Mesenchymal stem cell (in vitro differentiated cells and primary cell): ENCODE measurements at regions not wholly inside any gene's neighbourhood (a gene's known extent, or its start where the extent isn't known, plus 50 kb on each side); places are given as distances from the start of the nearest gene placed in this dataset.

Experiments used
- DNase-seq: peaks from one replicate; pipeline ENCODE4 v3.0.0-alpha.2; 2013
- H2AFZ ChIP-seq: one replicate; pipeline ENCODE4 v1.6.1; 2013; ENCODE audit warnings: low read depth, mild to moderate bottlenecking, control low read depth, inconsistent platforms, low read length, moderate library complexity
- H2AK5ac ChIP-seq: 2 replicates; pipeline ENCODE4 v1.6.1; 2013; ENCODE audit warnings: low read length, moderate library complexity, mild to moderate bottlenecking, inconsistent platforms; ENCODE audit not compliant: severe bottlenecking
- H2BK120ac ChIP-seq: one replicate; pipeline ENCODE4 v1.6.1; 2013; ENCODE audit warnings: low read depth, mild to moderate bottlenecking, inconsistent platforms, low read length, moderate library complexity
- H2BK12ac ChIP-seq, 2 experiments: one replicate each; pipeline ENCODE4 v1.6.1; 2013; ENCODE audit warnings: inconsistent platforms in 2 of 2, low read length in 2 of 2, mild to moderate bottlenecking in 2 of 2, moderate library complexity in 2 of 2, control low read depth in 1 of 2
- H2BK15ac ChIP-seq: one replicate; pipeline ENCODE4 v1.6.1; 2013; ENCODE audit warnings: mild to moderate bottlenecking, low read depth, inconsistent platforms; ENCODE audit not compliant: poor library complexity, severe bottlenecking
- H2BK5ac ChIP-seq: 2 replicates; pipeline ENCODE4 v1.6.1; 2013; ENCODE audit warnings: low read depth, mild to moderate bottlenecking, low read length, control low read depth, inconsistent platforms; ENCODE audit not compliant: poor library complexity, severe bottlenecking
- H3K14ac ChIP-seq, 2 experiments: one replicate each; pipeline ENCODE4 v1.6.1; 2013; ENCODE audit warnings: inconsistent platforms in 2 of 2, low read length in 2 of 2, control low read depth in 1 of 2, mild to moderate bottlenecking in 1 of 2, moderate library complexity in 1 of 2
- H3K18ac ChIP-seq, 2 experiments: one replicate each; pipeline ENCODE4 v1.6.1; 2013; ENCODE audit warnings: inconsistent platforms in 2 of 2, low read length in 2 of 2, control low read depth in 1 of 2, low read depth in 1 of 2, mild to moderate bottlenecking in 1 of 2
- H3K23ac ChIP-seq, 2 experiments: one replicate each; pipeline ENCODE4 v1.6.1; 2013; ENCODE audit warnings: inconsistent platforms in 2 of 2, low read length in 2 of 2, mild to moderate bottlenecking in 2 of 2, moderate library complexity in 2 of 2, control low read depth in 1 of 2
- H3K27ac ChIP-seq: 2 replicates; pipeline ENCODE4 v1.5.1; 2013; ENCODE audit warnings: mild to moderate bottlenecking, moderate library complexity, low read length, control low read depth, inconsistent platforms; ENCODE audit not compliant: poor library complexity, severe bottlenecking
- H3K27me3 ChIP-seq, 2 experiments: 2 replicates each; pipeline versions ENCODE4 v1.6.1 to v1.7.0; 2013; ENCODE audit warnings: low read length in 2 of 2, mild to moderate bottlenecking in 2 of 2, moderate library complexity in 2 of 2, control low read depth in 1 of 2, inconsistent platforms in 1 of 2; ENCODE audit not compliant: control insufficient read depth in 1 of 2, insufficient read depth in 1 of 2
- H3K36me3 ChIP-seq, 2 experiments: 2 replicates each; pipeline versions ENCODE4 v1.6.1 to v1.7.0; 2013; ENCODE audit warnings: low read length in 2 of 2, control low read depth in 1 of 2, inconsistent platforms in 1 of 2, low read depth in 1 of 2, mild to moderate bottlenecking in 1 of 2; ENCODE audit not compliant: insufficient read depth in 2 of 2, control insufficient read depth in 1 of 2
- H3K4ac ChIP-seq, 2 experiments: one replicate each; pipeline ENCODE4 v1.6.1; 2013; ENCODE audit warnings: inconsistent platforms in 2 of 2, low read length in 2 of 2, mild to moderate bottlenecking in 2 of 2, moderate library complexity in 2 of 2, control low read depth in 1 of 2, low read depth in 1 of 2
- H3K4me1 ChIP-seq: 2 replicates; pipeline ENCODE4 v1.6.1; 2013; ENCODE audit warnings: low read depth, low read length, control low read depth; ENCODE audit not compliant: control insufficient read depth, insufficient read depth
- H3K4me2 ChIP-seq: 2 replicates; pipeline ENCODE4 v1.6.1; 2013; ENCODE audit warnings: low read length, mild to moderate bottlenecking, inconsistent platforms; ENCODE audit not compliant: poor library complexity, severe bottlenecking
- H3K4me3 ChIP-seq, 2 experiments: 2 replicates each; pipeline versions ENCODE4 v1.5.1 to v1.7.0; 2013; ENCODE audit warnings: low read length in 2 of 2, mild to moderate bottlenecking in 2 of 2, control low read depth in 1 of 2, low read depth in 1 of 2; ENCODE audit not compliant: insufficient read depth in 1 of 2
- H3K79me1 ChIP-seq: replicated peaks from 2 replicates; pipeline ENCODE4 v1.6.1; 2013; ENCODE audit warnings: mild to moderate bottlenecking, control low read depth, low read length, inconsistent platforms; ENCODE audit not compliant: poor library complexity, severe bottlenecking
- H3K9ac ChIP-seq: 2 replicates; pipeline ENCODE4 v1.7.0; 2013; ENCODE audit warnings: mild to moderate bottlenecking, low read length, moderate library complexity
- H3K9me3 ChIP-seq: 2 replicates; pipeline ENCODE4 v1.7.0; 2013; ENCODE audit warnings: mild to moderate bottlenecking, low read length; ENCODE audit not compliant: control insufficient read depth
- H4K8ac ChIP-seq: one replicate; pipeline ENCODE4 v1.6.1; 2013; ENCODE audit warnings: inconsistent platforms, mild to moderate bottlenecking, low read length, moderate library complexity
- H4K91ac ChIP-seq: one replicate; pipeline ENCODE4 v1.6.1; 2013; ENCODE audit warnings: mild to moderate bottlenecking, low read length, inconsistent platforms
- WGBS: methylation state at CpG from one replicate; pipeline ENCODE4 v1.1.7; 2013; ENCODE audit warnings: mixed read lengths; 5-methylcytosine and 5-hydroxymethylcytosine counted together

DNA sequence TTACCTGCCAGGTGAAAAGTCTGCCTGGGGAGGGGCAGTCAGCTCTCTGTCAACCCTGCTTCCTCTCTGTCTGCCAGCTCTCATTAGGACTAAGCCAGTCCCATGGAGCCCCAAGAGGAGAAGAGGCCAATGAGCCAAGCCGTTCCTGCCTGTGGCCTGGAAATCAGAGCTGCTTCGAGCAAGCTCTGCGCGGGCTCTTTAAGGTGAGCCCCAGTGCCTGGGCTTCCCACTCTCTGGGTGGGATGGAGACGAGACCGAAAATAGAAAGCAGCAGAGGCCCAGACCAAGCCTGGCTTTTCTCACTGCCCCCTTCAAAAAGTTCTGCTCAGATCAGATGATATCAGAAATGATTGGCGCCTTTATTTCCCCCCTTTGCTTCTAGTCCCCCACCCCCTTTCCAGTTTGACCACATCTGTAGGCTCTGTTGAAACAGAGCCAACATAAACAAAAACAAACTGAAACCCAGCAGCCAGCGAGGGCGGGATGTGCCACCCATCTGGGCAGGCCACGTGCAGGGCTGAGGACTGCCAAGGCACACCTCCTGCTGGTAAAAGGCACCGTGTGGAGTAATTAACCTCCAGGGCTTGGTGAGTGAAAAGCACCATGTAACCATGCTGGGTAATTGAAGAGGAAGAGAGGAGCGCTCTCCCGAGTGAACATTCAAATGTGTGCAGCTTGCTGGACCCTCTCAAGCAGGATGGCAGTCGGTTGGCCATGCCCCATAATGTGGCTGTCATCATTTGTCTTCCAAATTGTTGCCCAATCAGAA lies 471.0 kb upstream of the PROK2 start:
- Histone ChIP-seq H2BK15ac (no peak overlapping the region), H2BK120ac (no peak overlapping the region), H3K27ac (no peak overlapping the region), H2AFZ (no peak overlapping the region), H2BK5ac (no peak overlapping the region), H3K27me3 (peaks cover 26 to 49% of the 10 kb centered on the region in 2 experiments), H3K14ac (peak overlapping the region in 1 of 2 experiments; percentile 68), H3K4me3 (no peak overlapping the region), H3K18ac (peak overlapping the region in 1 of 2 experiments; percentile 63), H2BK12ac (peak overlapping the region in 1 of 2 experiments; percentile 51), H4K91ac (no peak overlapping the region), H3K9me3 (no peaks in the 10 kb centered on the region), H3K79me1 (no peaks in the 10 kb centered on the region), H4K8ac (peak overlapping the region; percentile 57), H3K9ac (no peak overlapping the region), H3K4me2 (no peak overlapping the region), H3K4me1 (peaks cover 8% of the 10 kb centered on the region), H3K4ac (peak overlapping the region in 1 of 2 experiments; percentile 32), H3K36me3 (no peaks in the 10 kb centered on the region), H3K23ac (no peak overlapping the region), H2AK5ac (no peak overlapping the region)
- 36% methylated on average over 14 of the region's 14 CpGs for WGBS
- DNase-seq = peak; percentile 40

- Histone ChIP-seq H2BK120ac (no peak overlapping the region), H3K79me1 (no peaks in the 10 kb centered on the region), H3K14ac (no peak overlapping the region), H3K9me3 (no peaks in the 10 kb centered on the region), H3K23ac (no peak overlapping the region), H3K4me3 (no peak overlapping the region), H3K9ac (no peak overlapping the region), H4K91ac (no peak overlapping the region), H2BK15ac (no peak overlapping the region), H3K27ac (no peak overlapping the region), H3K4me1 (peaks cover 8% of the 10 kb centered on the region), H3K4ac (no peak overlapping the region), H3K27me3 (peaks cover 30 to 54% of the 10 kb centered on the region in 2 experiments), H3K4me2 (no peak overlapping the region), H2AFZ (no peak overlapping the region), H2BK5ac (no peak overlapping the region), H3K18ac (peak overlapping the region in 1 of 2 experiments; percentile 41), H3K36me3 (no peaks in the 10 kb centered on the region), H4K8ac (no peak overlapping the region), H2AK5ac (no peak overlapping the region), H2BK12ac (no peak overlapping the region)
- peak; percentile 52 for DNase-seq
- WGBS = 30% methylated on average over 2 of the region's 2 CpGs
These were observed 470.2 kb upstream of the PROK2 start for GRCh38 chr3:72255191-72255590.

DNA sequence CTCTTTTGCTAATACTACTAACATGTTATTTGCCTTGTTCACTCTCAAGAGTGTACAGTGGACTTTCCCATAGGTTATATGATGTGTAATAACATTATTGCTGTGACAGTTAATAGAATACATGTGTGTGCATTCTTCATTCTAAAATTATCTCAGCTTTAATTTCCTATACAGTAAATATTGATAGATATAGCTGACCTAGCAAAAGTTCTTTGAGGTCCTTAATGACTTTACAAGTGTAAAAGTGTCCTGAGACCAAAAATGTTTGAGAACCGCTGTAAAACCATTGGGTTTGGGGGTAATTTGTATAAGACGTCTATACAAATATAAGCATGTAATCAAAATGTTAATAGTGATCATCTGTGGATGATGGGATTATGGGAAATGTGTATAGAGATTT lies 469.5 kb upstream of the PROK2 start:
- Histone ChIP-seq H3K4me3 (no peak overlapping the region), H2BK15ac (no peak overlapping the region), H3K4me2 (no peak overlapping the region), H3K79me1 (no peaks in the 10 kb centered on the region), H2AK5ac (no peak overlapping the region), H3K14ac (no peak overlapping the region), H3K27ac (no peak overlapping the region), H2AFZ (no peak overlapping the region), H3K27me3 (peaks cover 31 to 57% of the 10 kb centered on the region in 2 experiments), H2BK5ac (no peak overlapping the region), H3K9me3 (no peaks in the 10 kb centered on the region), H4K8ac (no peak overlapping the region), H2BK120ac (no peak overlapping the region), H3K4me1 (peaks cover 8% of the 10 kb centered on the region), H3K36me3 (no peaks in the 10 kb centered on the region), H3K4ac (no peak overlapping the region), H2BK12ac (no peak overlapping the region), H3K23ac (no peak overlapping the region), H3K18ac (no peak overlapping the region), H3K9ac (no peak overlapping the region), H4K91ac (no peak overlapping the region)
- DNase-seq = no peak
- 90% methylated on average over 2 of the region's 2 CpGs for WGBS

DNA sequence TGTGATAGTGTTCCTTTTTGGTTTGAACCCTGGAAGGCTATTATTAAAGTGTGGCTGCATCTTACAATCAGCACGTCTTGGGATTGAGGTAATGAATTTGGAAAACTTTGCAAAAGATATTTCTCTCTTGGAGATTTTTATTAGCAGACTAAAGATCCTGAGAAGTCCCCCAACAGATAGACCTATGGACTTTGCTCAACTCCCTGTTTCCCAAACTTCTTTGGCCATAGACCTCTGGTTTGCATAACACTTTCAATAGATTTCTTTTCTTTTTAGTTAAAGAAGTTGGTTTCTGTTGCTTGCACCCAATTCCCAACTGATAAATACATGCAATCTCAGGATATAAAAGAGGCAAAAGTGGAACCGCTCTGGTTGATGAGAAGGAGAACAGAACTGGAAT lies 465.8 kb upstream of the PROK2 start:
- H3K14ac ChIP-seq = no peak overlapping the region
- H3K4me2 ChIP-seq = no peak overlapping the region
- peaks cover 32 to 49% of the 10 kb centered on the region in 2 experiments for H3K27me3 ChIP-seq
- no peak overlapping the region for H3K27ac ChIP-seq
- H2AFZ ChIP-seq = no peak overlapping the region
- no peak overlapping the region for H2BK15ac ChIP-seq
- no peak overlapping the region for H3K4ac ChIP-seq
- H4K91ac ChIP-seq = no peak overlapping the region
- H3K4me1 ChIP-seq = peaks cover 3% of the 10 kb centered on the region
- no peak overlapping the region for H4K8ac ChIP-seq
- no peak for DNase-seq
- H2BK12ac ChIP-seq = no peak overlapping the region
- H2BK5ac ChIP-seq = no peak overlapping the region
- H3K23ac ChIP-seq = no peak overlapping the region
- WGBS = 72% methylated on average over 2 of the region's 2 CpGs
- H3K4me3 ChIP-seq = no peak overlapping the region
- H3K9me3 ChIP-seq = no peaks in the 10 kb centered on the region
- no peak overlapping the region for H2AK5ac ChIP-seq
- H3K79me1 ChIP-seq = no peaks in the 10 kb centered on the region
- H3K9ac ChIP-seq = no peak overlapping the region
- no peak overlapping the region for H3K18ac ChIP-seq
- H2BK120ac ChIP-seq = no peak overlapping the region
- no peaks in the 10 kb centered on the region for H3K36me3 ChIP-seq
